NCI-H2196 treated with DMSO at 0.1 percent for 48 hours (cell line): ENCODE measurements at regions not wholly inside any gene's neighbourhood (a gene's known extent, or its start where the extent isn't known, plus 50 kb on each side); places are given as distances from the start of the nearest gene placed in this dataset.

ENCODE experiments used
- DNase-seq: peaks from one replicate; lab custom pipeline; 2025; ENCODE audit not compliant: unreplicated experiment; lab: John Stamatoyannopoulos, UW

DNA sequence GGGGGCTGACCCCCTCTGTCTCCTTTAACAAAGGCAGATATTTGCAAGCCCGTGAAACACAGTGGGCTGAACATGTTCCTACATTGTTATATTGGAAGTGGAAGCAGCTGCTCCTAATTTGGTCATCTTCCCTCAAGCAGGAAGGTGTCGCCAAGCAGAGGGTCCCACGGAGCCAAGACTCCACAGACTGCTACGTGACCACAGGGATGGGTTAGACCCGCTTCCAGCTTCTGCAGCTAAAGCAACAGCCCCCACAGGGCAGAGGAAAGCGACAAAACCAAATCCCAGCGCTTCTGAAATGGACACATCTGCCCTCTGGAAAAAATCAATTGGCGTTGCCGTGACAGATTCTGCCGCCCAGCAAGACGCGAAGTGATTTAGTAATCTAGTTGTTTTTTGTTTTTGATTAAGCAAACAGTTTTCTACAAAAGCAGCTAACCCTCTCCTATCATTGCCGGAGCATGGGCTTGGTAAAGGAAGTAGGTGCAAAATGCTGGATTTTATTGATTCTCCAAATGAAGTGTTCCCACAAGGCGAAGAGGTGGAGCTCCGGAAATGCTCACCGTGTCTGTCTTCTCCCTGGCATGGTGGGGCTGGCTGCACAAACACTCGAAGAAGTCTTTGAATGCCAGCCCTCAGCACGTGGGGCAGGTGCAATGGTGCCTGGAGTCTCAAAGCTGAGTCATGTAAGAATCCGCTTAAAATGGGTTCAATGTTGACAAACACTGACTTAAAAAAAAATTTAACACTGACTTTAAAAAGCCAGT is 79.4 kb upstream of the FRMD1 start:
- DNase-seq: peak; percentile 44

GRCh38 chr6:168157272-168158212 is 78.5 kb upstream of the FRMD1 start:
- no peak for DNase-seq

- no peak for DNase-seq
Measured at GRCh38 chr6:168156742-168157265, 77.8 kb upstream of the FRMD1 start.

DNA sequence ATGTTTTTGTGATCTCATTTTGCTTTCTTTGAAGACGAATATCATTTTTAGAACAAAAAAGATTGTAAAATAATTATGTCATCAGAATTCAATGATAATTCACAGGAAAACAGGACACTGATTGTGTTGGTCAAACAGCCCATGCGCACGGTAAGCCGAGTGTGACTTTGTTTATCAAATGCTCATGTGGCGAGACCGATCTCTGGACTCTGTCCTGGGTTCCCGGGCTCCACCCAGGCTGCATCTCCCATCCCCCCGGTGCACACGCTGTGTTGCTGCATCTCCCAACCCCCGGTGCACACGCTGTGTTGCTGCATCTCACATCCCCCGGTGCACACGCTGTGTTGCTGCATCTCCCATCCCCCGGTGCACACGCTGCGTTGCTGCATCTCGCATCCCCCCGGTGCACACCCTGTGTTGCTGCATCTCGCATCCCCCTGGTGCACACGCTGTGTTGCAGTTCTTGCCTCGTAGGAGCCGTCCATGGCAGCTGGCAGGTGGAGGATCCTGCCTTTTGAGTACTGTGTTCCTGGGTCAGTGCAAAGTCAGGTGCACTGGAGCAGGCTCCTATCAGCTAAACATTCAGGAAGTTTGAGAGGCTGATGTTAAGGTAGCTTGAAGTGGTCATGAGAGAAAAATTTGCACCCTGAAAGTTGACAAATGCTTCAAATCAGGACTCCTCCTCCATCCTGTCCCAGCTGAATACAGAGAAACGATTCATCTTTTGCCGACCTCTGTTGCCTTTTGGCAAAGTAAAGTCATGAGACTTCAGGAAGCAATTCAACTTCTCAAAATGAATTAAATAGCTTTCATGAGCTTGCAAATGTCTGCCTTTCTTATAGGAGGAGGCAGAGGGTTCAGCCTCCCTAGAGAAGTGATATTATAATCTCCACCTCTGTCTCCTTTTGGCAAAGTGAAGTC is 77.1 kb upstream of the FRMD1 start:
- no peak for DNase-seq

- no peak for DNase-seq
Measured at GRCh38 chr6:168155193-168155592, 76.2 kb upstream of the FRMD1 start.

DNA sequence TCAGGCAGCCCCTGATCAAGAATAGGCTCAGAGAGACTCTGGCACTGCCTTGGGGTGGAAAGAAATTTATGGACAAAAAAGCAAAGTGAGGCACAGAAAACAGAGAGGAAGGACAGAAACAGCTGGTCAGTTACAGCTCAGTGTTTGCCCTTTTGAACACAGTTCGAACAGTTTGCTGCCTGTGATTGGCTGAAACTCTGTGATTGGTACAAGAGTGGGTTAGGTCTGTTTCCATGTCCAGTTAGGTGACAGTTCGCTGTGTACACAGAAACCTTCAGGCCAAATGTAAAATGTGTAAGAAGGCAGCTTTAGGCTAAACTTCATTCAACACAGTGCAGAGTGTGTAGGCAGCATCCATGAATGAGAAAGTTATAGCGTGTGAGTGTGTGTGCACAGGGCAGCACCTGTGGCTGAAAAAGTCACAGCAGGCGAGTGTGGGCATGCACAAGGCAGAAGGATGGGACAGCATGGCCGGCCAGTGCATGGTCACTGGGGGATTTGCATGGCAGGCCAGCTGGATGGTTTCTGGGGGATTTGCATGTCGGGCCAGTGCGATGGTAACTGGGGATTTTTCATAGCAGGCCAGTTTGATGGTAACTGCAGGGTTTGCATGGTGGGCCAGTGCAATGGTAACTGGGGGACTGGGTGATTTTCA is 75.4 kb upstream of the FRMD1 start:
- DNase-seq: no peak

DNA sequence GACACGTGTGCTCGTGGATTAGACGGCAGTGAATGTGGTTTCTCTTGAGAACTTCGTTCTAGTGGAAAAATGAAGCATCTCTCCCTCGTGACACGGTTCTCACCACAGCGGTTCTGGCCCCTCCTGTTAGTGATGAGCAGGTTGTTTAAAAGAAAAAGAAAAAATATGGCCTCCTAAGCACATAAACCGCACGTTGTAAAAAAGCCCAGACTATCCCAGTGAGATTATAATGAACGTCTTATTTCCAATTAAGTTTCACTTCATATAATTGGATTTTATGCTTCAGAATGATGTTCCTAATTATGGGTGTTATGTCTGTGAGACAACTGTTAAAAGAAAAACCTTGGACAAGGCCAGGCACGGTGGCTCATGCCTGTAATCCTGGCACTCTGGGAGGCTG is 74.5 kb upstream of the FRMD1 start:
- no peak for DNase-seq

DNA sequence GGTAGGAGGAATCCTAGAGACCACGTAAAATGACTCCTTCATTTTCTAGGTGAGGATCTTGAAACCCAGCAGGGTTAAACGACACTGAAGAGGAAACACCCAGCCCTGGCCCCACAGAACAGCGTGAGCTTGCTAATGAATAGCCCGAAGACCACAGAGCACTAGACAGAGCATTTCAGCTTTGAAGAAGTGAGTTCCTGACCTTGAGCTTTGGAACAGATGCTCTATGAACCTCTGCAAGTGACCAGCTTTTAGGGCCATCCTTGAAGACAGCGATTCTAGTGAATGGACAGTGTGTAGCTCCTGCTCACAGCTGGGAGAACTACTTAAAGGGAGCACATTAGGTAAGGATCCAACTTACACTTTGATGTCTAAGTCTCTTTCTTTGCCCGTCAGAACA is 74.0 kb upstream of the FRMD1 start:
- no peak for DNase-seq

- no peak for DNase-seq
Measured at GRCh38 chr6:168152306-168152963, 73.4 kb upstream of the FRMD1 start.

DNA sequence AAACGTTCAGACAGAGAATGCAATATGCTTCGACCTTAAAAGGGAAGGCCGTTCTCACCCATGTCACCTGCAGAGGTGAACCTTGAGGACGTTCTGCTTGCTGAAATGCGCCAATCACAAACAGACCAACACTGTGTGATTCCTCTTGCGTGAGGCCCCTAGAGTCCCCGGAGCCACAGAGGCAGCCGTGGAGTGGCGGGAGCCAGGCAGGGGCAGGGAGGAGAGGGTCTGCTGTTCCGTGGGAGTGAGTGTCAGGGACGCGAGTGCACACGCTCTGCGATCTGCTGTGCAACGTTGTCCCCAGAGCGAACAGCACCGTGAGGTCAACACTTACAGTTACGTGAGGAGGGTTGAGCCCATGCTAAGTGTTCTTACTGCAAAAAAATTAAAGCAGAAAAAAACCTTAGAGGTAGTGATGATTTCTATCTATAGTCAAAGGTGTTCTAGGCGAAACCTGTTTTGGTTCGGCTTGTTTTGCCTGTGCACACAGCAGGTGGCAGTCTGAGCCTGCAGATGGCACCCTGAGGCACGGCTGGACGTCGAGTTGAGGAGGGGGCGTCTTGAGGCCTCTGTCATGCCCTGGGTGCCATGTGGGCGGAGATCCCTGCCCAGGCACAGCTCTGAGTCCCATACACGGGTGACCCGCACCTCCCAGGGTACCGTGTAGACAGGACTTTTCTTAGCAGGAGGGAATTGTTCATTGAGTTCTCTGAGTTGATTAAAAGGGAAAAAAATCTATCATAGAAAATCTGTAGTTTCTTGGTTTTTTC is 71.7 kb upstream of the FRMD1 start:
- DNase-seq: no peak

DNA sequence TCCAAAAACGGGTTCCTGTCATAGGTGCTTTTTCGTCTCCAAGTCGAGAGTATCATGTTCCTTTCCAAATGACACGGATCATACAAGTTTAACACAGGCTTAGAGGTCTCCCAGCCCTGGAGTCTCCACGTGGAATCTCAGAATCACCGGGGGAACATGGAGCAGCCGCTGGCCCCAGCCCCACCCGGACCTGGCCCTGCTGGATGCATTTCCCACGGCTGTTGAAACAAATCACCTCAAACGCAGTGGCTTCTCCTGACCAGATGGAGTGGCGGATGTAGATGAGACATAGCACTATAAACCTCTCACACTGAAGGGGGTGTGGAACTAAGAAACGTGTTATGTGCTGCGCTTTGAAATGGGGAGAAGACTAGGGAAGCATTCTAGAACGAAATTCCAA is 70.0 kb upstream of the FRMD1 start:
- DNase-seq: no peak

- DNase-seq: no peak
Measured at GRCh38 chr6:168148231-168148849, 69.3 kb upstream of the FRMD1 start.

DNA sequence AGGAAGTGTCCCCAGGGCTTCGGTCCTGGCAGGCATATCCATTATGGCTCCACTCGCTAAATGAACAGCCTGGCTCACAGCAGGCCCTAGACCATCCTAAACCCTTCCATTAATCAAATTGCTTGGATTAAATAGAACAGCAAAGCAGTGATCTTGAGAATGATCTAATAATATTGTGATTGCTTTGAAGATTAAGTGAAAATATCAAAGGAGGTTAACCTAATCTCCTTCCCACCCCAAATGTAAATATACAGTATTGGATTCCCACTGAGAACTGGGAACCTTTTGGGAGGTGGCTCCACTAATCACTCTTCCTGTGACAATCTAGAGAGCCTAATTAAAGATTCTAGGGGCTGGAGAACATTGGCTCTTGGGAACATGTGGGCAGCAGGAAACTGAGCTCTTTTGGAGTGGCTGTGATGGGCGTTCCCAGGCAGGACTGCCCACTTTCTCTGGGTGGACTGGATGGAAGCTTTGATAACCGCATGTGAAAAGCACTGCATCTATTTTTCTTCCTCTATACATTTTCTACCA is 68.3 kb upstream of the FRMD1 start:
- DNase-seq: no peak

DNA sequence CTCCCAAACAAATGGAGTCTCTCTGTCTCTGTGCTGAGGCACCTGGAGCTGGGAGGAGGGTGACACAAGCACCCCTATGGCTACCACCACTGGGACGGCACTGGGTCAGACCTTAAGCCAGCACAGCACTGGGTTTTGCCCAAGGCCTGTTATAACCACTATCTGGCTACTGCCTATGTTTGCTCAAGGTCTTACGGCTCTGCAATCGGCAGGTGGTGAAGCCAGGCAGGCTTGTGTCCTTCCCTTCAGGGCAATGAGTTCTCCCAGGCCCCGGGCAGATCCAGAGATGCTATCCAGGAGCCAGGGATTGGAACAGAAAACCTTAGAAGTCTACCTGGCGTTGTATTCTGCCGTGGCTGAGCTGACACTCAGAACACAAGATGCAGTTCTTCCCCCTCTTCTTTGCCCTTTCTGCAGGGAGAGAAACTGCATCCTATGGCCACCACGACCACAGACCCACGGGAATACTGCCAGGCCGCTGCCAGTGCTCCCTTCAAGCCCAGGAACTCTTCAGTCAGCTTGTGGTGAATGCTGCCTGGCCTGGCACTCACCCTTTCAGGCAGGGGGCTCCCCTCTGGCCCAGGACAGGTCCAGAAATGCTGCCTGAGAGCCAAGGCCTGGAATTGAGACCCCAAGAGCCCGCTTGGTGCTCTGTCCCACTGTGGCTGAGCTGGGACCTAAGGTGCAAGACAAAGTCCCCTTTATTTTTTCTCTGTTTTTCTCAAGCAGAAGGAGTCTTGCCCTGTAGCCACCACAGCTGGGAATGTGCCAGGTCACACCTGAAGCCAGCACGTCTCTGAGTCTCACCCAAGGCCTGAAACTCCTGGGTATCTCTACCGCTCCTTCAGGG is 67.0 kb upstream of the FRMD1 start:
- DNase-seq: no peak

GRCh38 chr6:168139121-168139520 is 60.1 kb upstream of the FRMD1 start:
- no peak for DNase-seq

DNA sequence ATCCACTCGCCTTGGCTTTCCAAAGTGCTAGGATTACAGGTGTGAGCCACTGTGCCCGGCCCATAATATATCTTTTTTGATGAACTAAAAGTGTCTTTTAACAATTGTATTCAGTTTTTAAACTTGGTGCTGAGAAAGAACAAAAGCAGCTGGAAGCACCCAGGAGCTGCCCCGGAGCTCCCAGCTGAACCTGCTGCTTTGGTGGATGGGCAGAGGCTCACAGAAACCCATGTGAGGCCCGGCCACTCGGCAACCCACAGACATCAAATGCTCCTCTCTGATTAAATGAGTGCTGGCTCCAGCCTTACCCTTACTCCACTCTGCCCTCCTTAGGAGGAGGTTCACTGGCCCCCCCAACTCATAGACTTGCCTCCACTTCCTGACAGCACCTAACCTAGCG is 59.4 kb upstream of the FRMD1 start:
- DNase-seq: no peak

DNA sequence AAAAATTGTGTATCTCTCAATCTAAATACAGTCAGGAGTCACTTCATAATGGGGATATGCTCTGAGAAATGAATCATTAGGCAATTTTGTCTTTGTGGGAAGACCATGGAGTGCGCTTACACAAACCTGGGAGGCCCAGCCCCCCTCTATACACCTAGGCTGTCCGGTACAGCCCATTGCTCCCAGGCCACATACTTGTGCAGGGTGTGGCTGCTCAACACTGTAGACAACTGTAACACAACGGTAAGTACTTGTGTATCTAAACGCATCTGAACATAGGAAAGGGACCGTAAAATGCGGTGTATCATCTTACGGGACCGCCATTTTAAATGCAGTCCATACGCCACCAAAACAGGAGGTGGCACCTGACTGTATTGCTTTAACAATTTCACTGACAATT is 58.0 kb upstream of the FRMD1 start:
- DNase-seq: no peak

DNA sequence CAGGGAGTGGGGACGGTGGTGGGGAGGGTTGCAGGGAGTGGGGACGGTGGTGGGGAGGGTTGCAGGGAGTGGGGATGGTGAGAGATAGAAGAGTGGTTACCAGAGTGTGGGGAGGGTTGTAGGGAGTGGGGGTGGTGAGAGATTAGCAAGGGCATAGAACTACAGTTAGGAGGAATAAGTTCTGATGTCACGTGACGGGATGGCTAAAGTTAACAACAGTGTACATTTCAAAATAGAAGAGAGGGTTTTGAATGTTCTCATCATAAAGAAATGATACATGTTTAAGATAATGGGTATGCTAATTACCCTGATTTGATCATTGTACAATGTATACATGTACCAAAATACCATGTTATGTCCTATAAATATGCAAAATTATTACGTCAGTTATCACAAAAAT is 57.6 kb upstream of the FRMD1 start:
- no peak for DNase-seq
